Heart left ventricle (tissue), 13 donors: ENCODE measurements at regions not wholly inside any gene's neighbourhood (a gene's known extent, or its start where the extent isn't known, plus 50 kb on each side); places are given as distances from the start of the nearest gene placed in this dataset.
"Not testable (repeated sequence)": the region's sequence is repeated elsewhere in the genome, so short reads cannot be mapped to it uniquely, and the experiment has no call there.

Experiments used
- CTCF ChIP-seq, 12 donors: fragments of 200-600 bp; sonication (generic) in 4 of 12; IDR thresholded peaks; one replicate each; pipeline versions ENCODE4 v1.5.0 to v1.8.0; 2018 to 2022; ENCODE audit warnings: antibody characterized with exemption in 12 of 12, mild to moderate bottlenecking in 5 of 12
- POLR2A ChIP-seq, 2 donors: fragments of 450-650 bp; IDR thresholded peaks; one replicate each; pipeline ENCODE4 v1.6.1; 2017; ENCODE audit warnings: antibody characterized with exemption in 2 of 2, mild to moderate bottlenecking in 2 of 2, moderate library complexity in 2 of 2
- donor health status: ischemic (EF 13 %, LVEDD 7.1; RV severe dilation, severe dysfunction).
- donor health status: DM: no; HTN: yes; CAD: no.
- donor health status: DM: no; HTN: no; CAD: no.
- donor health status: ischemic (EF 25% LVEDD 6.9; RV normal size, moderate dysfunction).
- donor health status: ischemic (EF 25% LVEDD 5.7; RV mildly dilated, moderate dysfunction).
- donor health status: ischemic (EF 35%, LVEDD 5.7; RV mildly dilated, moderate dysfunction).
- donor health status: nonischemic (EF 11% LVEDD 7.7; RV severe dilation, severe dysfunction).
- donor health status: DM: yes; HTN: yes; CAD: no.
- donor health status: PGD.
- donor health status: ischemic (EF 29% LVEDD 5.4; RV normal size, mild dysfunction).
- donor health status: nonischemic (EF 23%, LVEDD 6.1; RV moderate dilation, normal function).

- TF ChIP-seq CTCF, POLR2A (IDR thresholded peaks at IDR 0.05): not testable (repeated sequence)
These were observed 267.9 kb downstream of the INHBA start for GRCh38 chr7:41435020-41435419.
